MM.1S (cell line): ENCODE measurements at regions not wholly inside any gene's neighbourhood (a gene's known extent, or its start where the extent isn't known, plus 50 kb on each side); places are given as distances from the start of the nearest gene placed in this dataset.

Source experiments
- DNase-seq: peaks from one replicate; pipeline ENCODE4 v3.0.0-alpha.2; 2015
- H2AFZ ChIP-seq: fragments of 300-600 bp; sonication (generic); 2 replicates; pipeline ENCODE4 v1.6.0; 2016; ENCODE audit warnings: antibody characterized with exemption, low read length
- H3F3A ChIP-seq: fragments of 300-600 bp; sonication (generic); 2 replicates; pipeline ENCODE4 v1.6.1; 2016; ENCODE audit warnings: mild to moderate bottlenecking, antibody characterized with exemption, low read length, moderate library complexity, mixed read lengths; ENCODE audit not compliant: insufficient read depth
- H3K27ac ChIP-seq: fragments of 300-600 bp; sonication (generic); 2 replicates; pipeline ENCODE4 v1.5.1; 2016; ENCODE audit warnings: mild to moderate bottlenecking, low read length
- H3K27me3 ChIP-seq: fragments of 300-600 bp; sonication (generic); replicated peaks from 2 replicates; pipeline ENCODE4 v1.6.0; 2016; ENCODE audit warnings: low read length; ENCODE audit not compliant: insufficient read depth
- H3K36me3 ChIP-seq: fragments of 300-600 bp; sonication (generic); replicated peaks from 2 replicates; pipeline ENCODE4 v1.6.1; 2016; ENCODE audit warnings: mild to moderate bottlenecking, low read length, mixed read lengths; ENCODE audit not compliant: insufficient read depth
- H3K4me1 ChIP-seq: fragments of 300-600 bp; sonication (generic); 2 replicates; pipeline ENCODE4 v1.6.1; 2016; ENCODE audit warnings: low read length, mixed read lengths
- H3K4me2 ChIP-seq: fragments of 300-600 bp; sonication (generic); 2 replicates; pipeline ENCODE4 v1.6.0; 2016; ENCODE audit warnings: low read depth, low read length
- H3K4me3 ChIP-seq: fragments of 300-600 bp; sonication (generic); 2 replicates; pipeline ENCODE4 v1.5.1; 2016; ENCODE audit warnings: low read length, mixed read lengths
- H3K79me2 ChIP-seq: fragments of 300-600 bp; sonication (generic); 2 replicates; pipeline ENCODE4 v1.6.1; 2016; ENCODE audit warnings: mixed run types, low read length, mixed read lengths
- H3K9ac ChIP-seq: fragments of 300-600 bp; sonication (generic); 2 replicates; pipeline ENCODE4 v1.6.1; 2016; ENCODE audit warnings: low read length, mixed read lengths
- H3K9me2 ChIP-seq: fragments of 300-600 bp; sonication (generic); replicated peaks from 2 replicates; pipeline ENCODE4 v1.6.1; 2016; ENCODE audit warnings: mild to moderate bottlenecking, low read length, mixed read lengths; ENCODE audit not compliant: insufficient read depth
- H3K9me3 ChIP-seq: fragments of 300-600 bp; sonication (generic); replicated peaks from 2 replicates; pipeline ENCODE4 v1.6.1; 2016; ENCODE audit warnings: mild to moderate bottlenecking, low read length, mixed read lengths; ENCODE audit not compliant: insufficient read depth
- H4K20me1 ChIP-seq: fragments of 300-600 bp; sonication (generic); 2 replicates; pipeline ENCODE4 v1.6.1; 2016; ENCODE audit warnings: mild to moderate bottlenecking, low read length, moderate library complexity, mixed read lengths; ENCODE audit not compliant: insufficient read depth
- CTCF ChIP-seq: fragments of 300-600 bp; sonication (generic); IDR thresholded peaks from 2 replicates; pipeline ENCODE4 v1.5.1; 2016; ENCODE audit warnings: antibody characterized with exemption, low read length, mixed read lengths
- EZH2 ChIP-seq: fragments of 300-600 bp; sonication (generic); optimal IDR thresholded peaks from 2 replicates; pipeline ENCODE3; 2017; ENCODE audit warnings: low read depth, mild to moderate bottlenecking, antibody characterized with exemption, low read length, mixed read lengths
- EZH2phosphoT487 ChIP-seq: fragments of 300-600 bp; sonication (generic); IDR thresholded peaks from 2 replicates; pipeline ENCODE4 v1.6.1; 2018; ENCODE audit warnings: antibody characterized with exemption, low read length

- no peaks in the 10 kb centered on the region for H3K9me2 ChIP-seq
- H3K36me3 ChIP-seq: no peaks in the 10 kb centered on the region
- H3K9ac ChIP-seq: no peak overlapping the region
- H4K20me1 ChIP-seq: no peaks in the 10 kb centered on the region
- H2AFZ ChIP-seq: no peak overlapping the region
- H3F3A ChIP-seq: no peaks in the 10 kb centered on the region
- DNase-seq: no peak
- TF ChIP-seq EZH2: no peak
- no peak for TF ChIP-seq EZH2phosphoT487
- TF ChIP-seq CTCF: no peak
- H3K4me3 ChIP-seq: no peak overlapping the region
- H3K27ac ChIP-seq: no peak overlapping the region
- H3K27me3 ChIP-seq: no peaks in the 10 kb centered on the region
- H3K4me1 ChIP-seq: no peaks in the 10 kb centered on the region
- H3K4me2 ChIP-seq: no peak overlapping the region
- no peaks in the 10 kb centered on the region for H3K9me3 ChIP-seq
- no peaks in the 10 kb centered on the region for H3K79me2 ChIP-seq
Measured at GRCh38 chr6:2434912-2435311, 189.5 kb upstream of the GMDS start.

GRCh38 chr6:2434116-2434515 lies 188.7 kb upstream of the GMDS start:
- H3K9me2 ChIP-seq: no peaks in the 10 kb centered on the region
- no peak for DNase-seq
- no peaks in the 10 kb centered on the region for H4K20me1 ChIP-seq
- H3F3A ChIP-seq: no peaks in the 10 kb centered on the region
- H3K27me3 ChIP-seq: no peaks in the 10 kb centered on the region
- TF ChIP-seq EZH2phosphoT487: no peak
- TF ChIP-seq CTCF: no peak
- no peak for TF ChIP-seq EZH2
- H3K4me3 ChIP-seq: no peak overlapping the region
- no peak overlapping the region for H3K4me2 ChIP-seq
- no peak overlapping the region for H2AFZ ChIP-seq
- no peaks in the 10 kb centered on the region for H3K79me2 ChIP-seq
- no peak overlapping the region for H3K9ac ChIP-seq
- no peaks in the 10 kb centered on the region for H3K36me3 ChIP-seq
- no peak overlapping the region for H3K27ac ChIP-seq
- H3K9me3 ChIP-seq: no peaks in the 10 kb centered on the region
- no peaks in the 10 kb centered on the region for H3K4me1 ChIP-seq

- H3K27ac ChIP-seq: no peak overlapping the region
Measured at GRCh38 chr6:2433711-2434110, 188.3 kb upstream of the GMDS start.

More at GRCh38 chr6:2433711-2434110, 188.3 kb upstream of the GMDS start:
- Histone ChIP-seq H3K27me3 (no peaks in the 10 kb centered on the region), H3K4me3 (no peak overlapping the region), H3F3A (no peaks in the 10 kb centered on the region), H2AFZ (no peak overlapping the region), H3K9ac (no peak overlapping the region), H3K79me2 (no peaks in the 10 kb centered on the region), H3K4me2 (no peak overlapping the region), H3K9me3 (no peaks in the 10 kb centered on the region), H4K20me1 (no peaks in the 10 kb centered on the region), H3K4me1 (no peaks in the 10 kb centered on the region), H3K9me2 (no peaks in the 10 kb centered on the region), H3K36me3 (no peaks in the 10 kb centered on the region)
- TF ChIP-seq EZH2phosphoT487: no peak
- TF ChIP-seq EZH2: no peak
- TF ChIP-seq CTCF: no peak
- no peak for DNase-seq
